HL-60 (cell line): ENCODE measurements at regions not wholly inside any gene's neighbourhood (a gene's known extent, or its start where the extent isn't known, plus 50 kb on each side); places are given as distances from the start of the nearest gene placed in this dataset.

ENCODE experiments used
- GABPA ChIP-seq: IDR thresholded peaks from 2 replicates; pipeline ENCODE4 v1.6.1; 2012; ENCODE audit warnings: low read depth
- POLR2AphosphoS5 ChIP-seq: IDR thresholded peaks from 2 replicates; pipeline ENCODE4 v1.6.1; 2012; ENCODE audit warnings: low read depth
- TF ChIP-seq, protein P1 (sequence below): IDR thresholded peaks from one replicate; pipeline ENCODE4 v1.5.1; 2011; ENCODE audit warnings: low read length, control low read depth, inconsistent platforms; ENCODE audit not compliant: insufficient read depth
- TF ChIP-seq, protein P2 (sequence below): IDR thresholded peaks from 2 replicates; pipeline ENCODE4 v1.6.1; 2012; ENCODE audit warnings: low read depth; ENCODE audit not compliant: insufficient replicate concordance

DNA sequence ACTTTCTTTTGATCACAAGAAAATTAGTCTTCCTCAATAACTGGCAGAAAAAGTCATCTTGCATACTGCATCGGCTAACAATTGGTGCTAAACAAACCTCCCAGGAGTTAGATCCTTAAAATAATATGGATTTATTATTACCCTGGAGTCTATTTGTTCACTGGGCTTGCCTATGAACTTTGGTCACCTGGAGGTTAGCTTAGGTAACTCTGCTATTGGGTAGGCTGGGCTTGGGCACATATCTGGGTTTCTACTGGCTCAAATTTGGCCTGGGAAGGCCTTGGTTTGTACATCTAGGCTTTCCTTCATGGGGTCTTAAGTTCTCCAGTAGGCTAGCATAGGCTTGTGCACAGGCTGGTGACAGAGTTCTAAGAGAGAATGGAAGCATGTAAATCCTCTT is 279.9 kb downstream of the RASEF start:
- TF ChIP-seq, protein P1, sequence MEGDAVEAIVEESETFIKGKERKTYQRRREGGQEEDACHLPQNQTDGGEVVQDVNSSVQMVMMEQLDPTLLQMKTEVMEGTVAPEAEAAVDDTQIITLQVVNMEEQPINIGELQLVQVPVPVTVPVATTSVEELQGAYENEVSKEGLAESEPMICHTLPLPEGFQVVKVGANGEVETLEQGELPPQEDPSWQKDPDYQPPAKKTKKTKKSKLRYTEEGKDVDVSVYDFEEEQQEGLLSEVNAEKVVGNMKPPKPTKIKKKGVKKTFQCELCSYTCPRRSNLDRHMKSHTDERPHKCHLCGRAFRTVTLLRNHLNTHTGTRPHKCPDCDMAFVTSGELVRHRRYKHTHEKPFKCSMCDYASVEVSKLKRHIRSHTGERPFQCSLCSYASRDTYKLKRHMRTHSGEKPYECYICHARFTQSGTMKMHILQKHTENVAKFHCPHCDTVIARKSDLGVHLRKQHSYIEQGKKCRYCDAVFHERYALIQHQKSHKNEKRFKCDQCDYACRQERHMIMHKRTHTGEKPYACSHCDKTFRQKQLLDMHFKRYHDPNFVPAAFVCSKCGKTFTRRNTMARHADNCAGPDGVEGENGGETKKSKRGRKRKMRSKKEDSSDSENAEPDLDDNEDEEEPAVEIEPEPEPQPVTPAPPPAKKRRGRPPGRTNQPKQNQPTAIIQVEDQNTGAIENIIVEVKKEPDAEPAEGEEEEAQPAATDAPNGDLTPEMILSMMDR: no peak
- TF ChIP-seq GABPA (no peak), POLR2AphosphoS5 (no peak)
- TF ChIP-seq, protein P2, sequence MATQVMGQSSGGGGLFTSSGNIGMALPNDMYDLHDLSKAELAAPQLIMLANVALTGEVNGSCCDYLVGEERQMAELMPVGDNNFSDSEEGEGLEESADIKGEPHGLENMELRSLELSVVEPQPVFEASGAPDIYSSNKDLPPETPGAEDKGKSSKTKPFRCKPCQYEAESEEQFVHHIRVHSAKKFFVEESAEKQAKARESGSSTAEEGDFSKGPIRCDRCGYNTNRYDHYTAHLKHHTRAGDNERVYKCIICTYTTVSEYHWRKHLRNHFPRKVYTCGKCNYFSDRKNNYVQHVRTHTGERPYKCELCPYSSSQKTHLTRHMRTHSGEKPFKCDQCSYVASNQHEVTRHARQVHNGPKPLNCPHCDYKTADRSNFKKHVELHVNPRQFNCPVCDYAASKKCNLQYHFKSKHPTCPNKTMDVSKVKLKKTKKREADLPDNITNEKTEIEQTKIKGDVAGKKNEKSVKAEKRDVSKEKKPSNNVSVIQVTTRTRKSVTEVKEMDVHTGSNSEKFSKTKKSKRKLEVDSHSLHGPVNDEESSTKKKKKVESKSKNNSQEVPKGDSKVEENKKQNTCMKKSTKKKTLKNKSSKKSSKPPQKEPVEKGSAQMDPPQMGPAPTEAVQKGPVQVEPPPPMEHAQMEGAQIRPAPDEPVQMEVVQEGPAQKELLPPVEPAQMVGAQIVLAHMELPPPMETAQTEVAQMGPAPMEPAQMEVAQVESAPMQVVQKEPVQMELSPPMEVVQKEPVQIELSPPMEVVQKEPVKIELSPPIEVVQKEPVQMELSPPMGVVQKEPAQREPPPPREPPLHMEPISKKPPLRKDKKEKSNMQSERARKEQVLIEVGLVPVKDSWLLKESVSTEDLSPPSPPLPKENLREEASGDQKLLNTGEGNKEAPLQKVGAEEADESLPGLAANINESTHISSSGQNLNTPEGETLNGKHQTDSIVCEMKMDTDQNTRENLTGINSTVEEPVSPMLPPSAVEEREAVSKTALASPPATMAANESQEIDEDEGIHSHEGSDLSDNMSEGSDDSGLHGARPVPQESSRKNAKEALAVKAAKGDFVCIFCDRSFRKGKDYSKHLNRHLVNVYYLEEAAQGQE: no peak
